GM21526 (cell line): ENCODE measurements at regions not wholly inside any gene's neighbourhood (a gene's known extent, or its start where the extent isn't known, plus 50 kb on each side); places are given as distances from the start of the nearest gene placed in this dataset.
"Not testable (repeated sequence)": the region's sequence is repeated elsewhere in the genome, so short reads cannot be mapped to it uniquely, and the experiment has no call there.

ENCODE experiments used
- ATAC-seq: cut with Tn5 transposase; IDR thresholded peaks from one replicate; pipeline ENCODE4 v1.9.1; 2021; ENCODE audit warnings: moderate library complexity; ENCODE audit not compliant: unreplicated experiment, low FRiP score

DNA sequence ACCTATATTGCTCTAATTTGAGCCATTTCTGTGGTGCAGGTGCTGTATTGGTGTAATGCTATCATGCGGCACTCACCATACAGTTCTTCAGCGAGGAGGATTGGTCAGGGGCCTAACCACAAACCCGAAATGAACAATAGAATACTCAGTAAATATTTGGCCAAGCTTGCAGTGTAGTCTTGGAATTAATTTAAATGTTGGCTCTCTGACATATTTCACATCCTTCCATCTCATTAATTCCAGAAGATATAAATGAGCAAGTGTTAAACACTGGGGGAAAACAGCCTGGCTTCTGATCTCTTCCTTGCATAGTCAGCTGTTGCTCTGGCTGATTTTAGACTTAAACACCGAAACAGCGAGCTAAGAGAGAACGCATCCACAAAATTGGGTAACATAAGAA lies 663.1 kb upstream of the GHITM start:
- ATAC-seq: no peak

DNA sequence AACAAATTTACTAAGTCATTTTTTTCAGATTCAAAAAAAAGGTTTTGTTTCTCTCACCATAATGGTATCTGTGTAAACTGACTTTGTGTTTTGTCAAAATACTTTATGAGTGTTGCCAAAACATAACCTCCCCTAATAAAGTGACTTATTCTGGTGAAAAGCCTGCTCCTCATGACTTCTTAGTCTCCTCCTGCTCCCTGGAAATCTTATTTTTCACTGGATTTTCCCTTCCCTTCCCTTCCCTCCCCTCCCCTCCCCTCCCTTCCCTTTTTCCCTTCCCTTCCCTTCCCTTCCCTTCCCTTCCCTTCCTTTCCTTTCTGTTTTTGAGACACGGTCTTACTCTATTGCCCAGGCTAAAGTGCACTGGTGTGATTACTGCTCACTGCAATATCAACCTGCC lies 650.1 kb upstream of the GHITM start:
- ATAC-seq: no peak

DNA sequence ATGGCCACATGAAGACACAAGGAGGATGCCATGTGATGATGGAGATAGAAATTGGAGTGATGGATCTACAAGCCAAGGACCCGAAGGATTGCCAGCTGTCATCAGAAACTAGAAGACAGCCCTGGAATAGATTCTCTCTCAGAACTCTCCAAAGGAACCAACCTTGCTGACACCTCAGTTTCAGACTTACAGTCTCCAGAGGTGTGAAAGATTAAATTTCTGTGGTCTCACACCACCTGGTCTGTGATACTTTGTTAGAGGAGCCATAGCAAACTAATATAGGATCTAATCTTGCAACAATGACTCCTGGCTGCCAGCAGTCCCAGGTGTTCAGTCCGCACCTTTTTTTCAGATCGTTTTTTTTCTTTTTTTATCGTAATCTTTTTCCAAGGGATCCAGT lies 647.3 kb upstream of the GHITM start:
- no peak for ATAC-seq

- ATAC-seq: no peak
Observed at GRCh38 chr10:83512681-83513080, 626.6 kb upstream of the GHITM start.

GRCh38 chr10:83515001-83515400 lies 624.3 kb upstream of the GHITM start:
- no peak for ATAC-seq

DNA sequence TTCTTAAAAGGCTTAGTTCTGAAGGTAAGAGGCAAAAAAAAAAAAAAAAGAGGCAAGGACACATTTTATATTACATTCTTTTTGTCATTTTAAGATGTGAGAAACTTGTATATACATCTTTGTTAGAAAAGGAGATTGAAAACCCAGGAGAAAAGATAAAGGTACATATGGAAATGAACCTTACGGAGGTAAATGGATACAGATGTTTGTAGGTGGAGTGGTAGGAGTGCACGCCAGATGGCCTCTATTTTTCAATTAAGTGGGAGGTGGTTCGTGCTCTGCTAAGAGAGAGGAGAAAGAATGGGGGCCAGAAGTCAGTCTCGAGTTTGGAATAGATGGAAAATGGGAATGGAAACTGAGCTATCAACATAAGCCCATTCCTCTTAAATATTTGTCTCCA lies 622.5 kb upstream of the GHITM start:
- no peak for ATAC-seq

- ATAC-seq: no peak
Observed at GRCh38 chr10:83517456-83517855, 621.9 kb upstream of the GHITM start.

DNA sequence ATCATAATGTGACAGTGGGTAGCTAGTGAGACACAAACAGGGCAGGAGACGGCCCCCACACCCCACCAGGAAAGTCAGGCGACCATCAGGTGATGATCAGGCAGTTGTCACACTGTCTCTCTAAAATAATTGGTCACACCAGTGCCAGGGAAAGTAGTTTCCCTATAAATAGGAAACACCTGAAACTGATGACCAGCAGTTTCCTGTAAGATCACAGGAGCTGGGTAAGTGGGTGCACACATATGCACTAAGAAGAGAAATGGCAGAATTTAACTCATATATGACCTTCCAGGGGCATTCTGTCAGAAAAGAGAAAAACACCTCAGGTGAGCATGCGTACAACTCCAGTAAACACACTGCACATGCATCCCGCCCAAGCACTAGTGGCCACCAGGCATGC lies 620.5 kb upstream of the GHITM start:
- no peak for ATAC-seq

- ATAC-seq: not testable (repeated sequence)
Observed at GRCh38 chr10:83520386-83520785, 618.9 kb upstream of the GHITM start.

DNA sequence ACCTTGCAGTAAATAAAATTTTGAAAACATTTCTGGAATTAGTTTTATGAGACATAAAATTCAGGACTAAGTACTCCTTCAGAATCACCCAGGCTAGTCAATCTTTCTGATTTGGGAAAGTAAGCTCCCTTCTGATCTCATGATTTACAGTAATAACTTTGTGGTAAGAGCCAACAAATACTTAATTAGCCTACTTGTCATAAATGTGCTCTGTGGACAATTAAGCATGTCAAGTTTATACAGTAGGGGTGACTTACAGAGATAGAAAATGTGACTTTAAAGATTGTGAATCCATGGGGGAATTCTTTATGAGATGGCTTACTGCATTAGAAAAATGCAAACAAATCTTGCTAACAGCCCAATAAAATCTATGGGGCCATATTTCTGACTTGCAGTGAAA lies 616.9 kb upstream of the GHITM start:
- ATAC-seq: no peak

GRCh38 chr10:83522881-83523386 lies 616.4 kb upstream of the GHITM start:
- ATAC-seq: no peak

DNA sequence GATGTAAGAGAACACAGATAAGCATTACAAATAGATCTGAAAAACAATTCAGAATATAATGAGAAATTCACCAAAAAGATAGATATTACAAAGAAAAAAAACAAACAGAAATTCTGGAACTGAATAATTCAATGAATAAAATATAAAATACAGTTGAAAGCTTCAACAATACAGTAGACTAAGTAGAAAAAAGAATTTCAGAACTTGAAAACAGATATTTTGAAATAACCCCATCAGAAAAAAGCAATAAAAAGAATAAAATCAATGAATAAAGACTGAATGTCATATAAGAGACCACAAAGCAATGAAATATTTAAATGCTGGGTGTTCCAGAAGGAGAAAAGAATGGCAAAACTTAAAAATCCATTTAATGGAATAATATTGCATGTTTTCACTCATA lies 611.4 kb upstream of the GHITM start:
- no peak for ATAC-seq

GRCh38 chr10:83533290-83533689 lies 606.0 kb upstream of the GHITM start:
- no peak for ATAC-seq

DNA sequence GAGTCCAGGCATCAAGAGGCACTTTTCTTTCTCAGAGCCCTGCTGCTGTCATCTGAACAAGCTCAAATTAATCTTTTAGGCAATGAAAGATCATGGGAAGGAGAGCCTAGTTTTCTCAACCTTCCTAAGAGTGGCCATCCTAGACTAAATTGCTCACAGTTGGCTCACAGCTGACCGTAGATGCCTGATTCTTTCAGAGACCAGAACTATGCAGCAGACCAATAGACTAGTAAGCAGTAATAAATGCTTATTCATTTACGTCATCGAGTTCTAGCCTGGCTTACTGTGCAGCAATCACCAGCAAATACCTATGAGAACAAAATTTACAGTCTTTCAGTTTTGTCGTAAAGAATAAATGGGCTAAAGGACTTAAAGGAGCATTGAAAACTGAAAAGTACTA lies 602.9 kb upstream of the GHITM start:
- ATAC-seq: no peak

GRCh38 chr10:83538047-83538446 lies 601.3 kb upstream of the GHITM start:
- no peak for ATAC-seq

GRCh38 chr10:83539528-83540308 lies 599.6 kb upstream of the GHITM start:
- no peak for ATAC-seq

DNA sequence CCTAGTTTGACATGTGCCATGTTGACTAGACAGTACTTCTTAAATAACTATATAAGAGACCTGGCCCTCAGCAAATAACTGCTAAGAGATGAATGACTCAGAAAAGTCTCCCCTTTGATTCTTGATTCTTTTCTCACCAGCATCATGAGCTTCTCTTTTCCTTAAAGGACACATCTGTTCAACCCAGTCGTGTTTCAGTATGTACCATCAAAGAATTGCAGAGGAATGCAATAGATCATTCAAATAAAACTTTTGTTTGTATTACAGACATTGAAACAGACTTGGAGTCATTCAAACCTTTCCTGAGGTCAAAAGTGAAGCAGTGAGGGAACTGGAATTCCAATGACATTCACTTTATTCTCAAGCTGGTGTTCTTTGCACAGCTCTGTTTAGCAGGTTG lies 598.3 kb upstream of the GHITM start:
- ATAC-seq: no peak

- ATAC-seq: no peak
Observed at GRCh38 chr10:83542774-83543411, 596.4 kb upstream of the GHITM start.

GRCh38 chr10:83543691-83544462 lies 595.4 kb upstream of the GHITM start:
- no peak for ATAC-seq

DNA sequence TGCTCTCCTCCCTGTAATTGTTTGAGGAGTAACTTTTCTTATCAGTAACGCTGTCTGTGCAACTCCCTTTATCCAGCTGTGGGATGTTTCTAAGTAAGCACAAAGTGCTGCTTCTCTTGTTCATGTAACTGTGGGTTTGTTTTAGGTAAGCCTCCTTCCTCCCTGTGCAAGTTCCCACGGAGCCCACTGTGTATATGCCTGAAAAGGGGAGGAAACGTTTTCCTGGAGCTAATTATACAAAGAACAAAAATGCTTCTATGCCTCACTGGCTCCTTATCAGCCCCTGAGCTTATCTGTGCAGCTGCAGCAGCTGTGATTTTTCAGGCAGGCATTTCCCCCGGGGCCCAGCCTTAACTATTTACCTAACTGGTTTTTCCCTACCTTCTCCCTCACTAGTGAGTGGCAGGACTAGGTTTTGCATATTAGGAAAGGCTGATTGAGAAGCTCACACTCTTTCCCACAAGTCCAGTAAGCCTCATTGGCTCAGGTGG lies 593.4 kb upstream of the GHITM start:
- no peak for ATAC-seq

GRCh38 chr10:83551190-83551589 lies 588.1 kb upstream of the GHITM start:
- ATAC-seq: not testable (repeated sequence)
